Spleen (tissue), 7 donors: ENCODE measurements at regions not wholly inside any gene's neighbourhood (a gene's known extent, or its start where the extent isn't known, plus 50 kb on each side); places are given as distances from the start of the nearest gene placed in this dataset.

Experiments used
- CTCF ChIP-seq, 11 experiments: fragments of 200-600 bp in 7 of 11; fragments of 450-650 bp in 4 of 11; sonication (generic) in 4 of 11; IDR thresholded peaks in 8 of 11; conservative IDR thresholded peaks in 3 of 11; 1 replicate in 7 of 11; 2 replicates in 4 of 11; pipeline versions ENCODE4 v1.4.0 to v1.8.0; 2016 to 2021; ENCODE audit warnings: antibody characterized with exemption in 11 of 11, inconsistent platforms in 4 of 11, mild to moderate bottlenecking in 1 of 11
- POLR2AphosphoS5 ChIP-seq, 3 donors: sonication (generic); formaldehyde crosslinking; IDR thresholded peaks; one replicate each; pipeline ENCODE4 v1.5.1; 2017; ENCODE audit warnings: antibody characterized with exemption in 3 of 3
- donor health status: DM: no; HTN: no; CAD: no; lungs with moderate emphysema.
- donor health status: DM: no; HTN: no; CAD: no.
- donor health status: DM: no; HTN: no; CAD: no.

GRCh38 chr4:114302472-114302871, 296.1 kb upstream of the UGT8 start:
- no peak for TF ChIP-seq POLR2AphosphoS5 (IDR thresholded peaks at IDR 0.05)
- no peak for TF ChIP-seq CTCF (IDR thresholded peaks at IDR 0.05 in 8 of 11, conservative IDR thresholded peaks at IDR 0.05 in 3 of 11)
